Hematopoietic multipotent progenitor cell treated with erythropoietin and hydrocortisone succinate and interleukin-3 and kit ligand, for 8 days (in vitro differentiated cells): ENCODE measurements at regions not wholly inside any gene's neighbourhood (a gene's known extent, or its start where the extent isn't known, plus 50 kb on each side); places are given as distances from the start of the nearest gene placed in this dataset.
"Not testable (repeated sequence)": the region's sequence is repeated elsewhere in the genome, so short reads cannot be mapped to it uniquely, and the experiment has no call there.

Experiments used
- DNase-seq: peaks from one replicate; pipeline ENCODE4 v3.0.0-alpha.2; 2015

GRCh38 chr10:78464118-78464855, 430.6 kb downstream of the RPS24 start:
- DNase-seq = no peak

- no peak for DNase-seq
Measured at GRCh38 chr10:78464856-78465267, 431.2 kb downstream of the RPS24 start.

DNA sequence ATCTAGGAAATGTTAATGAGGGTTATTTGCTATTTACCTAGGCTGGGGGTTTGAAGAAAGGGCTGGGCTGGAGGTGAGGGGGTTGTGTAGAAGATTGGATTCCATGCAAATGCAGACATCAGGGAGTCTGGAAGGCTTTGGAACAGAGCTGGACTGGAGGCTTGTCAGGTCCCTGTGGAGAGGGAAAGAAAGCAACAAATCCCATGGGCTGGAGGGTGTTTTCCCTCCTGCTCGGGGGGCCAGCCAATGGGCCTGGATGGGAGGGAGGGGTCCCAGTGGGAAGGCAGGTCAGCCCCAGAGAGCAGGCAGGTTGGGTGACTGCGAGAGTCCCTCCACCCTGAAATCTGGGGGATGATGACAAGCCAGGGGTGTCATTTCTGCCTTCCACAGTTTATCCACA, 431.8 kb downstream of the RPS24 start:
- DNase-seq = no peak

DNA sequence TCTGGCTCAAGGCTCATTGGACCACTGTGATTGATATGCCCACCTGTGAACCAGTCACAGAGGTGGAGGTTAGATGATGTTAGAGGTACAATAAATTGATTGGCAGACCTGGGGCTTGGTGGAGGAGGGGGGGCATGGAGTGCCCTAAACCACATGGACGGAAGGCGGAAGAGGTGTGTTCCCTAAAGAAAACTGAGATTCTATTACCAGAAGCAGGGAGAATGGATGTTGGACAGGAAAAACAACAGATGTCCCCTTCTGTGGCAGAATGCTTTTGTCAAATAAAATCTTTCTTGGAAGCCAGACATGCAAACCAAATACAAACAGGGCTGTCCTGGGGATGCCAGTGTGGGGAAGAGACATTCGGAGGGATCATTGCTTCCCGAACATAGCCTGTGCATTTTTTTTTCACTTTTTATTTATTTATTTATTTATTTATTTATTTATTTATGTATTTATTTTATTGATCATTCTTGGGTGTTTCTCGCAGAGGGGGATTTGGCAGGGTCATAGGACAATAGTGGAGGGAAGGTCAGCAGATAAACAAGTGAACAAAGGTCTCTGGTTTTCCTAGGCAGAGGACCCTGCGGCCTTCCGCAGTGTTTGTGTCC, 433.9 kb downstream of the RPS24 start:
- DNase-seq = no peak

GRCh38 chr10:78468731-78469130, 435.1 kb downstream of the RPS24 start:
- not testable (repeated sequence) for DNase-seq

DNA sequence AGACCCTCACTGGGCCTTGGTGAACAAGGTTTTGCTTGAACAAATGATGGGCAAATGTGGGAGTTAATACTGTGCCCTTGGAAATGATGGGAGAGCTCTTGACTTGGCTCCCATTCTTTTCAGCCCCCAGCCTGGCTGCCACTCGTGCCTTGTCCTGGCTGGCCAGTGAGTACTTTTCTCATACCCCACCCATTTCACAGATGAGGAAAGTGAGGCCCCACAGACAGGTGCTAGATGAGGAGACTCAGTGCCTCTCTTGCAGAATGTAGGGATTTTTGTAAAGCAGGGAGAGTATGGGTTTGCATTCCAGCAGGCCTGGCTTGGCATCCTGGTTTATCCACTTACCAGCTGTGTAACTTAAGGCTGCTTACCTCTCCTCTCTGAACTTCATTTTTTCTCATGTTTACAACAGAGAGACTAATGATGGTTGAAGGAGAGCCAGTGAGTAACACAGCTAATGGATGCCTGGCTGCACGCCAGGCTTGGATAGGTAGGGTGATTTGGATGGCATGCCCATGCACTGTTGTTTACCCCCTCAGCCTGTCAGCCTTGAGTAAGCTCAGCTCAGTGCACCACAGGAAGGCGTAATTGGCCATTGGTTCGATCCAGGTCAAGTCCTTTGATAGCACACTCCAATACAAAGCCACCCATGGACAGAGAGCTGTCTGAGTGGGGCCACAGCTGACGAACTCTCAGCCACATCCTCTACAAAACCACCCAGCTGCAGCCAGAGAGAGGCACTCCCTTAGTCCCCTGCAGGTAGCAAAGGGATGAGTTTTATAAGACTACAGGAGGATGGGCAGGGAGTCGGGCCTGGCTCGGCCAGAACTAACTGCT, 436.8 kb downstream of the RPS24 start:
- no peak for DNase-seq

DNA sequence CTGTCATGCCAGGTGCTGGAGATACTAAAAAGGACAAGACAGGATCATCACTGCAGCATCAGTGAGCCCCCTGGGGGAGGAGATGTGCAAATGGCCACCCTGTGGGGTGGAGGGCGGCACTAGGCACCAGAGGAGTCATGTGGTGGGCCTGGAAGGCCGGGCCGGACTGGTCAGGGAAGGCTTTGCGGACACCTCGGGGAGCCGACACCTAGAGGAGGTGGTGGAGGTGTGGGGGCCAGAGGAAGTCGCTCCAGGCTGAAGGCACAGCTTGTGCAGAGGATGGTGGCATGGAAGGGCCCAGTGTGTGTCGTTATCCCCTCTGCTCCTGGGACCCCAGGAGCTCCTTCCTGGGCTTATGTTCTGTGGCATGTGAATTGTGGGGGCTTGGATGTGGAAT, 437.7 kb downstream of the RPS24 start:
- DNase-seq = no peak

DNA sequence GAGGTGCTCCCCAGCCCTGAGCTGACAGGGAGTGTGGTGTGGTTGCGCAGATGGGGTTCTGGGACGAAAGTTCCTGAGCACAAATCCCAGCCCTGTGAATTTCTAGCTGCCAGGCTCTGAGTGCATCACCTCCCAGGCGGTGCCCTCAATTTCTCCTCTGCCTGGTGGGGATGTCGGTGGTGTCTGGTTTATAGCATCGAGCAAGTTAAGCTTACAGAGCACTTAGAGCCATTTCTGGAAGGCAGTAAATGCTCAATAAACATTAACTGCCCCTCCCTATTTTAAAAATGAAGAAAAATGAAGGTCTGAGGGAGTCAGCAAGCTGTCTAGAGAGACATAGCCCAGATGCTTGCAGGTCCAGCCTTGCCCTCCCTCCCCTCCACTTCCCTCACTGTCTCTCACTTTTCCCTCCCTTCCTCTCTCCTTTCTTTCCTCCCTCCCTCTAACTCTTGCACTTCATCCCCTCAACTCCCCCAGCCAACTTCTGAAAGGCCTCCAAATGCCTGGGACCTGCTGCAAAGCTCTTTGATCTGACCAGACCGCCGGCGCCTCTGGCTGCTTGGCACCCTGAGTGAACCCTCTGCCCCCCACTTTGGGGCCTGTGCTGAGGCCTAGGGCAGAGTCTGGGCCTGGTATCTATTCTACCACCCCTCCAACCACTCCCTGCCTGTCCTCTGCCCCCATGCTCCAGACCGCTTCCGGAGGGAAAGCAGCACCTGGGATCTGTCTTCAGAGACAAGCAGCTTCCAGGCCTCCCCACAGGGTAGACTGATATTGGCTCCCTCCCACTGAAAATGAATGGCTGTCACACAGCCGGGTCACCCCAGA, 438.3 kb downstream of the RPS24 start:
- no peak for DNase-seq

DNA sequence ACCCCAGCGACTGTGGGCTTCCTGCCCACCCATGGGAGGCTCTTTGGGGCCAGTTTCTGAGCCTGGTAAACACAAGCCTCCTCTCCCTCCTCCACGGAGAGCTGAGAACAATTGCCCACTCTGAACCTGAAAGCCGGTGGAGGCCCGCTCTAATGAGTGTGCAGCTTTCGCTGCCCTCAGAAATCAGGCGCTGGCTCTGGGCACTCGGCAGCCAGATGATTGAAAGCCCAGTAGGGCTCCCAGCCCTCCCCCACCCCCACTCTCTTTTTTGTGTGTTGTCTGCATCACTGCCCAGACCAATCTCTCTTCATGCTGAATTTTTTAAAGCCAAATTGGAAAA, 438.9 kb downstream of the RPS24 start:
- no peak for DNase-seq

GRCh38 chr10:78473006-78473405, 439.3 kb downstream of the RPS24 start:
- DNase-seq = no peak

DNA sequence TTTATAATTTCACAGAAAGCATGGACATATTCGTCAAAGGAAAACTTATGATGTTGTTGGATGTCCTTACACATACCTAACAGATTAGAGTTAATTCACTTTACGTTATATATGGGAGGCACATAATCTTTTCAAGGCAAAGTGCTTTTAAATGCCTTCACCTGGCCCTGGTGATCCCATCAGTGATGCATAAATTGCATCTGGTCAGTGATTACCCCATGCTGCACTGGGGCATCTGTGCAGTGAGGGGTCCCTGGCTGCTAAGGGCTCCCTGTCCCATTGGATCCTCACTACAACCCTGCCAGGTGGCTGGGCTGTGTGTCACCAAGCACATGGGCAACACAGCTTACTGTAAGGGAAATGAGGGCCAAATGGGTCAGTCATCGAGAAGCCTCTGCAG, 441.1 kb downstream of the RPS24 start:
- no peak for DNase-seq

DNA sequence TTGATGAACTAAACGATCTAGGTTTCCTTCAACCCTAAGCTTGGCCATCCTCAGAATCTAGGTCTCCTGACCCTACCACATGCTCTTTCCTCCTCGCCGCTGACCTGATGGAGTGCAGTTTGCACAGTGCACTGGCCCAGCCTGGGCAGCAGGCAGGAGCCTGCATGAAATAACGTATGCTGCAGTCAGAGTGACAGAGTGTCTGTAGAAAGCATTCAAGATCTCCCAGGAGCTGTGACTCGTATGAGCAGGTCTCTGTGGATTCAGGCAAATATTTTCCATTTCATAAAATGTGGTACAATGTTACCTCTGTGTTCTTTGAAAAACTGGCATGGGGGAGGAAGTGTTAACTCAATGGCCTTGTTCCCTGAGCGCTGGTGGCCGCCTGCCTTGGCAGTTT, 441.8 kb downstream of the RPS24 start:
- no peak for DNase-seq

- DNase-seq = no peak
Measured at GRCh38 chr10:78476156-78476555, 442.5 kb downstream of the RPS24 start.

- DNase-seq = no peak
Measured at GRCh38 chr10:78476844-78477243, 443.2 kb downstream of the RPS24 start.

- no peak for DNase-seq
Measured at GRCh38 chr10:78478919-78479318, 445.3 kb downstream of the RPS24 start.

DNA sequence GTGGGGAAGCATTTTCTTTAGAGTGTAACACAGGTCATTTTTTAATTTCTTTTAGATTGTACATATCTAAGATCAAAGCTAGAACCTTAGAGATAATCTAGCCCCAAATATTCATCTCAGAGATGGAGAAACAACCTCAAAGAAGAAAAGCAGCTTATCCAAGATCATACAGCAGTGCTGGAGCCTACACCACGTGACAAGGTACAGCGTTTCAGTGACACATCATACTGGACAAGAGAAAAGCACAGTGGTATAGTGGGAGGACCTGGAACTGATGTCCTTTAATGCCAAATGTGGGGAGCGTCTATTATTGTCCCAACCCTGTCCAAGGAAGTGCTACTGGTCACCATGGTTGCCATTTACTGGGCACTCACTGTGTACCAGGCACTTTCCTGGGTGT, 445.8 kb downstream of the RPS24 start:
- DNase-seq = no peak

- no peak for DNase-seq
Measured at GRCh38 chr10:78481842-78482241, 448.2 kb downstream of the RPS24 start.

DNA sequence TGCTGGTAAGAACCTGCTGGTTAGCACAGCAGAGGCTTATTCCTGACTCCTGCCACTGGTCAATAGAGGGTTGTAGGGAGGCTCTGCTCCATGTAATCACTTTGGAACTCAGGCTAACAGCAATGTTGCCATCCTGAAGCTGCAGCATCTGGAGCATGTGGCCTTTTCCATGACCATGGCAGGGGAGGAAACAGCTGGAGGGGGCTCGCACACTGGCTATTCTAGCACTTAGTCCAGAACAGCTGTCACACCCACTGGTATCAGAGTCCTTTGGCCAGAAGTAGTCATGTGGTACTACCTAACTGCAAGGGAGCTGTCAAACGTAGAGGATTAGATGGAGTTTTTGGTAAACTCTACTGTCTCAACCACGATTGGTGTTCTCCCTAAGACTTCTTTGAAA, 450.0 kb downstream of the RPS24 start:
- no peak for DNase-seq

- no peak for DNase-seq
Measured at GRCh38 chr10:78489034-78489433, 455.4 kb downstream of the RPS24 start.

DNA sequence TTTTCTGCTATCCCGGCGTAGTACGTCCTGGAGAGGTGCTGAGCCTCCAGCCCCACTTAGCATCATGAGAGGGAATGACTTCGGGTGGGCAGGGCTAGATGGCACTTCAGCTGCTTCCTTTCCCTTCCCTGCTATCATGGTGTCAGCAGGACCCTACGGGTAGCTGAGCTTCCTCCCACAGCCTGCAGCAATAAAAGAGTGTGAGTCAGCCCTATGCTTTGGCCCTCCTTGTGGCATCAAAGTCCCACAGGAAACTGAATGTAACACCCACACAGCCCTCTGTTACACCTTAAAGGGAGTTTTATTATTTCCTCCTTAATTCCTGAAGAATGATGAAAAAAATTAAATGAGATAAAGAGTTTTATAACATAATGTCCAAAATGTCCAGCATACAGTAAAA, 458.1 kb downstream of the RPS24 start:
- DNase-seq = no peak

DNA sequence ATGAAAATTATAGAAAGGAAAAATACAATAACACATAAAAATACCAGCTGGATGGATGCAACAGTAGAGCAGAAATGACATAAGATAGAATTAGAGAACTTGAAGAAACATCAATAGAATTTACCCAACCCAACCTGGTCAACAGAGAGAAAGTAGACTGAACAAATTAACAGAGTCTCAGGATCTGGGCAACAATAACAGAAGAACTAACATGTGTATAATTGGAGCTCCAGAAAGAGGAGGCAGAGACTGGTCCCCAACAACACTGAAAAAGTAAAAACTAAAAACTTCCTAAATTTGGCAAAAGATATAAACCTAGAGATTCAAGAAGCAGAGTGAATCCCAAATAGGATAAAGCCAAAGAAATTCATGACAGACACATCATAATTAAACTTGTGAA, 458.8 kb downstream of the RPS24 start:
- no peak for DNase-seq

DNA sequence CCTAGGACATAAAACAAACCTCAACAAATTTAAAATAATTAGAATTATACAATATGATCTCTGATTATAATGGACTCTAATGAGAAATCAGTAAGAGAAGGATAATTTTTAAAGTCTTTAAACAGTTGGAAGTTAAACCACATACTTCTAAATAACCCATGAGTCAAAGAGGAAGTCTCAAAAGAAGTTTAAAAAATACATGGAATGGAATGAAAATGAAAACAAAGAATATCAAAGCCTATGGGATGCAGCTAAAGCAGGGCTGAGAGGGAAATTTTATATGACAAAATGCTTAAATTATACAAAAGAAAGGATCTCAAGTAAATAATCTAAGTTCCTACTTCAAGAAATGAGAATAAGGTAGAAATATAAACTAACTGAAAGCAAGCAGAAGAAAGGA, 460.5 kb downstream of the RPS24 start:
- DNase-seq = no peak

DNA sequence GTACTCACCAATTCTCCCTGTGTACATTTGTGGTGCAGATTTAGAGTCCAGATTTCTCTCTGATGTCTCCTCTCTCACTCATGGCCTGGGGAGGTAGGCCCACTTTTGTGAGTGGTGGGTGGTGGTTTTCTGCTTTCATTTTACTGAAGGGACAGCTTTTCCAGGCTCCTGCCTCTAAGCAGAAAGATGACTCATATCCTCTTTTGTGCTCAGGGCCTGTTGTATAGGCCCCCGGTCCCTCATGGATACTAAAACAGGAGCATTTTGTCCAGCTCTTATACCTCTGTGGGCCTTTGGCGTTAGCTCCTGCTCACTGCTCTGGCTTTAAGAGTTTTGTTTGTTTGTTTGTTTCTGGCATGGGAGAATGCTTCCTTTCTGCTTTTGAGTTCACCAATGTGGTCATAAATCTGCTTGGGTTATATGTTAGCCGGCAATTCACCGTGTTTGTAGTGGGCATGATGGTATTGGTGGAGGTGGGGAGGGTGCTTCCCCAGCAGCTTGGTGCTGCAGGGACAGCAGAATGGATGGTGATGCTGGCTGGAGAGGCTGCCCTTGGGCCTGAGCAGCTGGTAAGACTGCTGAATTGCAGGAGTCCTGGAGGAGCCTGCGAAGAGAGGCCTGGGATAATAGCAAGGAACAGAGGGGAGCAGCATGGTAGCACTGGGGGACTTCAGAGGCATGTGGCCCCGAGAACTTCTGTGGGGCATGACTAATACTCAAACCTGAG, 468.7 kb downstream of the RPS24 start:
- DNase-seq = no peak
